ENCODE measurements at regions not wholly inside any gene's neighbourhood (a gene's known extent, or its start where the extent isn't known, plus 50 kb on each side); places are given as distances from the start of the nearest gene placed in this dataset.

DNA sequence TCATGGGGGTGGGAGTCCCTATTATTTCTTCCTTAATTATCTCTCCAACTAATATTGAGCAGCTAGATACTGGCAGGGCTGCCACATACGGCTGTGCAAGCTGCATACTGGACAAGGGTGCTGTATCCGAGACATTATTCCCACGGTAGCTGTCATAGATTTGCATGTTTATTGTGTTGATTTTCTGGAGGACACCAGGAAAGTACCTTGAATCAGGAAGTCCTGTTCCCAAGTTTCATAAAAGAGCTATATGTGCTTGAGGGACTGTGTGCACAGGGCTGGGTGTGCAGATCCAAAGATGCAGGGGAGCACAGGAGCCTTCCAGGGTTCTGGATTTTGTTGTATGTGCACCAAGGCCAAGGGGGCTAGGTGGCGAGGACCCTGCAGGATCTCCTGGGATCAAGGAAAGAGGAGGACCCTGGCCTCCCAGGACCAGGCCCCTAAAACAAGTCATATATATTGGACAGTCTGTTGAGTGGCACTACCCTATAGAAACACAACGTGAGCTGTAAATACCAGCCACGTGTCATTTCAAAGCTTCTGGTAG, 119.2 kb upstream of the ALDH1A3 start:
- Histone ChIP-seq H3K4me3 (no peak overlapping the region), H3K9me3 (no peaks in the 10 kb centered on the region), H3K36me3 (no peaks in the 10 kb centered on the region), H3K27me3 (replicated peaks in 1 of 7) (peaks cover 0 to 51% (median 0%) of the 10 kb centered on the region in 7 donors), H3K4me1 (no peaks in the 10 kb centered on the region), H3K27ac (no peak overlapping the region)
- no peak for DNase-seq
- WGBS, 5 donors: 80 to 87% (median 85%) methylated on average over 6 of the region's 6 CpGs
- intact Hi-C loops (cut with DNase I; ENCODE audit: low total_unique reads): no loop called here
- no peak for TF ChIP-seq POLR2AphosphoS5 (IDR thresholded peaks at IDR 0.05)
- TF ChIP-seq POLR2A (IDR thresholded peaks at IDR 0.05): no peak
- TF ChIP-seq, protein P1, sequence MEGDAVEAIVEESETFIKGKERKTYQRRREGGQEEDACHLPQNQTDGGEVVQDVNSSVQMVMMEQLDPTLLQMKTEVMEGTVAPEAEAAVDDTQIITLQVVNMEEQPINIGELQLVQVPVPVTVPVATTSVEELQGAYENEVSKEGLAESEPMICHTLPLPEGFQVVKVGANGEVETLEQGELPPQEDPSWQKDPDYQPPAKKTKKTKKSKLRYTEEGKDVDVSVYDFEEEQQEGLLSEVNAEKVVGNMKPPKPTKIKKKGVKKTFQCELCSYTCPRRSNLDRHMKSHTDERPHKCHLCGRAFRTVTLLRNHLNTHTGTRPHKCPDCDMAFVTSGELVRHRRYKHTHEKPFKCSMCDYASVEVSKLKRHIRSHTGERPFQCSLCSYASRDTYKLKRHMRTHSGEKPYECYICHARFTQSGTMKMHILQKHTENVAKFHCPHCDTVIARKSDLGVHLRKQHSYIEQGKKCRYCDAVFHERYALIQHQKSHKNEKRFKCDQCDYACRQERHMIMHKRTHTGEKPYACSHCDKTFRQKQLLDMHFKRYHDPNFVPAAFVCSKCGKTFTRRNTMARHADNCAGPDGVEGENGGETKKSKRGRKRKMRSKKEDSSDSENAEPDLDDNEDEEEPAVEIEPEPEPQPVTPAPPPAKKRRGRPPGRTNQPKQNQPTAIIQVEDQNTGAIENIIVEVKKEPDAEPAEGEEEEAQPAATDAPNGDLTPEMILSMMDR (IDR thresholded peaks at IDR 0.05 in 8 of 11, conservative IDR thresholded peaks at IDR 0.05 in 3 of 11): no peak

DNA sequence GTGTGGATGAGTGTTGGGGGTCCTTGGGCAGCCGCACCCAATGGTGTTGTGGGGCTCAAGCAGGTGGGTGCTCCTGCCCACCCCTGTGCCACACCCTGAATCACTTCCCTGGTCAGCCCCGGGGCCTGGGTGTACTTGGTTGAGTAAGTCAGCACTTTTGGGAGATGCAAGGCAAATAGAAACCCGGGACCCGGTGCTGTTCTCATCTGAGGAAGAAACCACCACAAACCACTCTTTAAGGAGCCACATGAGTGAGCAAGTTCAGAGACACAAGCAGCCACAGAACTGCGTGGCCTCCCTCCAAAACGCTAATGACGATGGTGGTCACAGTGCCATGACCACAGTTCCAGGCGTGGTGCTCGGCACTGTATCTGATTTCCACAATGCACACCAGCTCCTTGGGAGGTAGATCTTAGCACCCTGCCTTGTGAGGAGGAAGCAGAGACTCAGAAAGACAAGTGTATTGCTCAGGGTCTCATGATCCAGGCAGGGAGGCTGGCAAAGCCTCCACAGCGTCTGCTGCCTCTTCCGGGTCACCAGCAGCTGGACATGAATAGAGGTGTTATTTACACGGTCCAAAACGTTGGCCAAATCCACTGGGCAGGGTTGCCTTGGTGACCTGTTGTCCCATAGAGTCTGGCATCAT, 118.2 kb upstream of the ALDH1A3 start:
- H3K27me3 ChIP-seq (replicated peaks in 1 of 7): peaks cover 0 to 61% (median 0%) of the 10 kb centered on the region in 7 donors
- H3K4me3 ChIP-seq: no peak overlapping the region
- no peak overlapping the region for H3K27ac ChIP-seq
- intact Hi-C loops (cut with DNase I; ENCODE audit: low total_unique reads): no loop called here
- H3K4me1 ChIP-seq: no peaks in the 10 kb centered on the region
- H3K9me3 ChIP-seq: no peaks in the 10 kb centered on the region
- WGBS, 5 donors: 83 to 88% (median 88%) methylated on average over 9 to 13 of the region's 13 CpGs
- TF ChIP-seq POLR2AphosphoS5 (IDR thresholded peaks at IDR 0.05) (no peak), POLR2A (IDR thresholded peaks at IDR 0.05) (no peak)
- TF ChIP-seq, protein P1 (IDR thresholded peaks at IDR 0.05 in 8 of 11, conservative IDR thresholded peaks at IDR 0.05 in 3 of 11): no peak
- no peaks in the 10 kb centered on the region for H3K36me3 ChIP-seq
- peak; percentile 68 for DNase-seq

DNA sequence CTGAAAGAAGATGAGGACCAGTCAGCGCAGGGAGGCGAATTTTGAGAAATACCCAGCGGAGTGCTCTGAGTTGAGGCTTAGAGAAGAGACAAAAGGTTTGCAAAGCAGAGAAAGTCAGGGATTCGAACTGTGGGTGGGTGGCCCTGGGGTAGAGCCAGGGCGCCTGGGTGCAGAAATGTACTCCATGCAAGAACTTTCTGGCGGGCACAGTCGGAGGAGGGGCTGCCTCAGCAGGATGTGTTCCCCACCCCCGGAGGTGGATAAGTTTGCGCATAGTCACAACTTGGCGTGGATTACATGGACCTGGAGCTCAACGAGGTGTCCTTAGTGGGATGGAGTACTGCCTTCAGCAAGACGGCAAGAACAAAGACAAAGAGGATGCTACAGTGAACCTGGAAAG, 117.3 kb upstream of the ALDH1A3 start:
- no peaks in the 10 kb centered on the region for H3K4me1 ChIP-seq
- DNase-seq: peak; percentile 46
- peaks cover 0 to 69% (median 0%) of the 10 kb centered on the region in 7 donors for H3K27me3 ChIP-seq (replicated peaks in 1 of 7)
- intact Hi-C loops (cut with DNase I; ENCODE audit: low total_unique reads): no loop called here
- 77 to 81% (median 79%) methylated on average over 12 of the region's 12 CpGs for WGBS, 5 donors
- no peaks in the 10 kb centered on the region for H3K9me3 ChIP-seq
- no peak overlapping the region for H3K4me3 ChIP-seq
- TF ChIP-seq POLR2AphosphoS5 (IDR thresholded peaks at IDR 0.05) (no peak), POLR2A (IDR thresholded peaks at IDR 0.05) (no peak)
- TF ChIP-seq, protein P1 (IDR thresholded peaks at IDR 0.05 in 8 of 11, conservative IDR thresholded peaks at IDR 0.05 in 3 of 11): no peak
- H3K27ac ChIP-seq: no peak overlapping the region
- H3K36me3 ChIP-seq: no peaks in the 10 kb centered on the region

DNA sequence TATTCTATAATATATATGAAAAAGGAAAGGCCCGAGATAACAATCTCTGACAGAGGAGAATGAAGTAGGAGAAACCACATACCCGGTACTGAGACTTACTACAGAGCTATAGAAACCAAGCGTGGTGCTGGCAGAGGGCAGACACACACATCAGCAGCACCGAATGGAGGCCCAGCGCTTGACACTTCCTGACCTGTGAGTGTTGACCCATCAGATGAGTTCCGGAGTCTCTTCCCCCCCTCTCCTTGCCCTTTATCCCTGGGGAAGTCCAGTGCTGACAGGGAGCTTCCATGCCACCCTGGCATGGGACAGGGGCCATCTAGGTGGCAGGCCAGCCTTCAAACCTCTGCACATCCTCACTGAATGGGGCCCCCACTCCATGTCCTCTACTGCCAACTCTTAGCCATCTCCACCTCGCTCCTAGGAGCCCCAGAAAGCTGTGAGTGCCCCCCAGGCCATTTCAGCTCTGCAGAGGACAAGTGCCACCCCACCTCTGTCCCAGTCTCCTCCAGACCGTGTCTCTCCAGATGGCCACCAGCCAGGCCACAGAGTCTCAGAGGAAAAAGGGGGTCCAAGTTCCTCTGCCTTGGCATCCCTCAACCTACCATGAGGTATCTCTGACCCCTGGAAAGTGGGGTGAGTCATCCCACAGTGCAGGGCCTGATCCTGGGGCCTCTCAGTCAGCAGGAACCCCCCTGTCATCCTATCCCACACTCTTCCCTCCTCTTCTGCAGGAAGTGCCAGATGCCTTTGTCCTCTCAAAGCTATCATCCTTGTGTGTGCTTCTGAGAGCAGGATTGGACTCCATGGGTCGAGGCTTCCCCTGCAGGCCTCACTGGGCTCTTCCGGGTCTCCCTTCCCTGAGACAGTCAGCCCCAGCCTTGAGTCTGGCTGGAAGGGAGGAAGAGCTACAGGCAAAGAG, 116.5 kb upstream of the ALDH1A3 start:
- WGBS, 5 donors: 59 to 76% (median 63%) methylated on average over 10 of the region's 10 CpGs
- H3K36me3 ChIP-seq: no peaks in the 10 kb centered on the region
- TF ChIP-seq POLR2AphosphoS5 (IDR thresholded peaks at IDR 0.05): no peak
- TF ChIP-seq POLR2A (IDR thresholded peaks at IDR 0.05): no peak
- TF ChIP-seq, protein P1 (IDR thresholded peaks at IDR 0.05 in 8 of 11, conservative IDR thresholded peaks at IDR 0.05 in 3 of 11): no peak
- peaks cover 0 to 60% (median 0%) of the 10 kb centered on the region in 7 donors for H3K27me3 ChIP-seq (replicated peaks in 1 of 7)
- intact Hi-C loops (cut with DNase I; ENCODE audit: low total_unique reads): no loop called here
- H3K9me3 ChIP-seq: no peaks in the 10 kb centered on the region
- H3K27ac ChIP-seq: no peak overlapping the region
- H3K4me1 ChIP-seq: no peaks in the 10 kb centered on the region
- DNase-seq: peak; percentile 64
- no peak overlapping the region for H3K4me3 ChIP-seq
